H4 (cell line): ENCODE measurements at regions not wholly inside any gene's neighbourhood (a gene's known extent, or its start where the extent isn't known, plus 50 kb on each side); places are given as distances from the start of the nearest gene placed in this dataset.
A peak's percentile ranks its signal among the peaks of the same experiment; 100 is the strongest.

Experiments used
- DNase-seq: peaks from one replicate; pipeline ENCODE4 v3.0.0-alpha.2; 2015; ENCODE audit warnings: low spot score

DNA sequence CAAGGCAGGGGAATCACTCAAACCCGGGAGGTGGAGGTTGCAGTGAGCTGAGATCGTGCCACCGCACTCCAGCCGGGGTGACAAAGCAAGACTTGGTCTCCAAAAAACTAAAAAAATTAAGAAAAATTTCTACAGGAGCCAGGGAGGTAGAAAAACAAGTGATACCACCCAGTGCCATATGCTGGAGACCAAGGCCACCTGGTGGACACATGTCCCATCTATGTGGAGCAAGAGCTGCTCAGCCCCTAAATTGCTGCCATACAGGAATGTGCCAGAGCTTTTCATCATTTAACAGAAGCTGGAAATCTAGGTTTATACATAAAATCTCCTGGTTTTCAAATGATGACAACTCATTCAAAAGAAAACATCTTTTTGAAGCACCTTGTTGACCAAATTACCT, 61.4 kb upstream of the ELK3 start:
- no peak for DNase-seq

DNA sequence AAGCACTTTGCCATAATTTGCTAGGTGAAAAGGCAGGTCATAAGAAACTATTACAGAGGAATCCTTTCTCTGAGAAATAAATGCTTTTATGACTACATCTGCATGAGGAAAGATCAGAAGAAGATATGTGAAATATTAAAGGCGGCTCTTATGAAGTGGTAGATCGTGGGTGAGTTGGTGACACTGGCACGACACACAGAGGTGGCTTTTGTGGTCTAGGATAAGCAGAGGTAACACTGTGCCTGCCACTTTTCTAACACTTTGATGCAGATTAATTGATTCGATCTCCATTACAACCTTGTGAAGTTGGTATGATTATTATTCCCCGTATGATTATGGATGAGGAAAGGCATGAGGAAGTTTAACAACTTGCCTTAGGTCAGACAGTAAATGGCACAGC, 60.0 kb upstream of the ELK3 start:
- no peak for DNase-seq

DNA sequence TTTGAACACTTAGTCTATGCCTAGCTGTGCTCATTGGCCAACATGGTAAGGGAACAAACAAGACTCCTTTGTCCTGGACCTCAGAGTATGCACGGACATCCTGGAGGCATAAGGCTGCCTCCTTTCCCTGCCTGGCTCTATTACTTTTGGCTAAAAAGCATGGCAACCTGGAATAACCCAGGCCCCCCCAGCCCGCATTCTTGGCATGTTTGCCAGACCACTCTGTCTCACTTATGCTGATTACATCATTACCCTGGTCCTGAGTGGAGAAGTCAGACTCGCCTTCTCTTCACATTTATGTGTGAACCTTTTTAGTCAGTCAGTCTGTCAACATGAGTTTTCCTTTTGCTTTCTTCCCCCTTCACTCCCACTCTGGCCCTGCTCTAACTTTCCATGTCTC, 58.0 kb upstream of the ELK3 start:
- peak; percentile 62 for DNase-seq

GRCh38 chr12:96136725-96137378, 57.3 kb upstream of the ELK3 start:
- no peak for DNase-seq

GRCh38 chr12:96140174-96140573, 54.0 kb upstream of the ELK3 start:
- DNase-seq, result no peak

DNA sequence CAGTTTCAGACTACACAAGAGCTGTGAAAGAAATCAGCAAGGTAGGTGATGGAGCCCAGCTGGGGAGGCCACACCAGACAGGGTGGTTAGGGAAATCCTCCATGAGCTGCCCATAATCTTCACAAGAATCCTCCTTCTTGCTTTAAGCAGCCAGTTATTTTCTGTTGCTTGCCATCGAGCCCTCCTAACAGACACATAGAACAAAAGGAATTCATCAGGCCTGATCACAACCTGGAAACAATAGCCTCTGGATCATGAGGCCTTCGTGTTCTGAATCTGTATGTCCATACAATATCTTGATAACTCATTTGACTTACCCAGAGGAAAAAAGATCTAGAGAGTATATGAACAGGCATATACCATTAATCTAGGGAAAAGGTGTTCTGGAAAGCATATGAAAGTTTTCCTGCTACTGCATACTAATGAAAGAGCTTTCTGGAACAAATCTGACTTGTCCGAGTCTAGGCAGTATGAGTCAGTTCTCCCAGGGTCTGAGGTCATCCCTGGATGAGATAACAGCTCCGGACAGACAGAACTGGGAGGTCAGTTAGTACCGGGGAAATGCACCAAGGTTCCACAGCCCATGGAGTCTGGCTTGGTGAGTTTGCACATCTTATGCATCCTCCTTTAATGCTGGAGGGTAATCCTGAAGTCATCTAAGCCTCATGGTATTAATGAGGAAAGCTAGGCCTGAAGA, 52.8 kb upstream of the ELK3 start:
- DNase-seq, result no peak

DNA sequence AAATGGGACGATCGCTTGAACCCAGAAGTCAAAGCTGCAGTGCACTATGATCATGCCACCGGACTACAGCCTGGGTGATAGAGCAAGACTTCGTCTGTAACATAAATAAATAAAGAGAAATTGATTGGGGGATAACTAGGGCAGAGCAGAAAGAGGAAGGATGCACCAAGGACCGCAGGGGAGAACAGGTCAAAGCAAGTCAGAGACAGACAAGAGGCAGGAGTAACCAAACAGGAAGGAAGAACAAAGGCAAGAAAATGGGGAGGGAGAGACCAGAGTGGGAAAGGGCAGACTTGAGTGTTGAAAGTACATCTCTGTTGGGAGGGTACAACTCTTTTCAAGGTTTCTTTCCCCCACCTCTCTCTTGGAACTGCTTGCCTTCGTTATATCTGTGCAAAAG, 50.8 kb upstream of the ELK3 start:
- DNase-seq, result no peak

- no peak for DNase-seq
Measured at GRCh38 chr12:96143827-96144565, 50.2 kb upstream of the ELK3 start.
